Activated T-helper 1 cell treated with anti-CD3 and anti-CD28 coated beads, Interleukin-12 subunit alpha, Interleukin-12 subunit beta, Interleukin-2, Interleukin-4 antibody, amounts not matched to agents 30 ng/mL and 10 ng/mL and 1 ng/mL, durations not matched to agents 14 hours and 24 hours and 36 hours (primary cell): ENCODE measurements at regions not wholly inside any gene's neighbourhood (a gene's known extent, or its start where the extent isn't known, plus 50 kb on each side); places are given as distances from the start of the nearest gene placed in this dataset.
A peak's percentile ranks its signal among the peaks of the same experiment; 100 is the strongest.

Source experiments
- DNase-seq: peaks from one replicate; pipeline ENCODE4 v3.0.0; 2021; ENCODE audit warnings: low spot score
- H3K27ac Mint-ChIP-seq: one replicate; pipeline ENCODE4 v1.8.0; 2021; ENCODE audit warnings: mild to moderate bottlenecking, mixed read lengths
- H3K27me3 Mint-ChIP-seq: one replicate; pipeline ENCODE4 v1.8.0; 2022; ENCODE audit warnings: mild to moderate bottlenecking, moderate library complexity, mixed read lengths; ENCODE audit not compliant: insufficient read depth
- H3K36me3 Mint-ChIP-seq: one replicate; pipeline ENCODE4 v1.8.0; 2021; ENCODE audit warnings: low read depth, mixed read lengths
- H3K4me1 Mint-ChIP-seq: one replicate; pipeline ENCODE4 v1.8.0; 2021; ENCODE audit warnings: low read depth, mixed read lengths
- H3K4me3 Mint-ChIP-seq: one replicate; pipeline ENCODE4 v1.8.0; 2021; ENCODE audit warnings: mild to moderate bottlenecking, moderate library complexity, mixed read lengths
- H3K9me3 Mint-ChIP-seq: one replicate; pipeline ENCODE4 v1.8.0; 2021; ENCODE audit warnings: mixed read lengths
- intact Hi-C: fragments of 100-400 bp; cut with micrococcal nuclease; formaldehyde crosslinking; loops from one replicate; pipeline ENCODE4 v1.15.1; 2024

GRCh38 chr6:6885521-6886170, 222.1 kb upstream of the RREB1 start:
- Mint-ChIP-seq H3K27me3 (no peaks in the 10 kb centered on the region), H3K9me3 (no peaks in the 10 kb centered on the region), H3K36me3 (no peaks in the 10 kb centered on the region), H3K4me3 (no peak overlapping the region), H3K27ac (no peak overlapping the region), H3K4me1 (no peaks in the 10 kb centered on the region)
- intact Hi-C loops: no loop called here
- DNase-seq: no peak

DNA sequence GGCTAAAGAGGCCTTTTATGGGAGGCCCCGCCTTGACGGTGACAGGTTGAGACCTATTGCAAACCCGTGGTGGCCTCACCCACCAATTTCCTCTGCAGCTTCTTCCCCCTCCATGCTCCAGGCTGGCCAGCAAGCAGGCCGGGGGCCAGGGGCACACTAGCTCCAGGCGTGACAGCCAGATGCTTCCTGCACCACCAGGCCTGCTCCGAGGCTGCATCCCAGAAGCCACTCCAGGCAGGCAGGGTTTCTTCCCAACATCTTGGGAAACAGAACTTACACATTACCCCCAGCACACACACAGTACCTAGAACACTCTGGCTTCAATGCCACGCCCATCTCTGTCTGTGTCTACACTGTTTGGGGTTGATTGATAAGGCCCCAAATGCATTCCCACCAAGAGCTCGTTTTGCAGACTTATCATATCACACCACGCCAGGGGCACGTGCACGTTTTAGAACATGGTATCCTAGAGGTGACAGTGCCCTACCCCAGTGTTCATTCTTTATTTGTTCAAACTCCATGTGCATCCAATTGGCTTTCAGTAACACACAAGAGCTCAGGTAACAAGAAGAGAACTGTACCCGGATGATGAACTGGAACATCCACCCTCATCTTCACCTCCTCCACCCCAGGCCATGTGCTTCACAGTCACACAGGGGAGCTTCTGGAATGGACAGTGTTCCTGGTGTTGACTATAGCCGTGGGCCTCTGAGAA, 221.4 kb upstream of the RREB1 start:
- no peak for DNase-seq
- Mint-ChIP-seq H3K36me3 (no peaks in the 10 kb centered on the region), H3K27ac (no peak overlapping the region), H3K4me1 (no peaks in the 10 kb centered on the region), H3K27me3 (no peaks in the 10 kb centered on the region), H3K9me3 (no peaks in the 10 kb centered on the region), H3K4me3 (no peak overlapping the region)
- intact Hi-C loops: no loop called here

- Mint-ChIP-seq H3K27me3 (no peaks in the 10 kb centered on the region), H3K9me3 (no peaks in the 10 kb centered on the region), H3K4me3 (no peak overlapping the region), H3K4me1 (no peaks in the 10 kb centered on the region), H3K36me3 (no peaks in the 10 kb centered on the region), H3K27ac (no peak overlapping the region)
- intact Hi-C loops: no loop called here
- DNase-seq: no peak
Observed at GRCh38 chr6:6886886-6887285, 220.9 kb upstream of the RREB1 start.

- Mint-ChIP-seq H3K9me3 (no peaks in the 10 kb centered on the region), H3K4me1 (no peaks in the 10 kb centered on the region), H3K4me3 (no peak overlapping the region), H3K27ac (no peak overlapping the region), H3K27me3 (no peaks in the 10 kb centered on the region), H3K36me3 (no peaks in the 10 kb centered on the region)
- intact Hi-C loops: no loop called here
- DNase-seq: no peak
Observed at GRCh38 chr6:6889601-6890000, 218.2 kb upstream of the RREB1 start.

- no peak for DNase-seq
- no peaks in the 10 kb centered on the region for H3K4me1 Mint-ChIP-seq
- intact Hi-C loops: no loop called here
- H3K9me3 Mint-ChIP-seq: no peaks in the 10 kb centered on the region
- no peaks in the 10 kb centered on the region for H3K27me3 Mint-ChIP-seq
- no peaks in the 10 kb centered on the region for H3K36me3 Mint-ChIP-seq
- H3K27ac Mint-ChIP-seq: no peak overlapping the region
- H3K4me3 Mint-ChIP-seq: no peak overlapping the region
Observed at GRCh38 chr6:6890400-6890858, 217.3 kb upstream of the RREB1 start.

DNA sequence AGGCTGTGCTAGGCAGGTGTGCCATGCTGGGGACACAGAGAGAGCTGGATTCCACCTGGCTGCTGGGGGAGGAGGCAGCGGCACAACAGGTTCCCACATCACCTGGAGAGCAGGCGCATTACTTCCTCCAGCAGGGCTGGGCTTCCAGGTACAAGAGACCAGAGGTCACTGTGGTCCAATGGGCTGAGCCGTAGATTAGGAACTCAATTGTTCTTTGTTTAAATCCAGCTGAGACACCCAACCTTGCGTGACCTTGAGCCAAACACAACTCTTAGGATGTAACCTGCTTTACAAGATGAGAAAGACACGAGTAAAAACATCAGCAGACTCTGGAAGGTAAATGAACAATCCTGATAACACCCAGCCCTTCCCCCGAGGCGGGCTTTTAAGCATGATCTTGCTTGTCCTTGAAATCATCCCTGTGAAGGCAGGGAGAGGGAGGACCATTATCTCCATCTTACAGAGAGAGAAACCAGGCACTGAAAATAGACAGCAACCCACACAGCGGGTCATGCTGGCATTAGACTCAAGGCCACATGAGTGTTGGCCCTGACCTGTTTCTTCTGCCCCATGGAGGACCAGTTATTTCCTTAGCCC, 216.5 kb upstream of the RREB1 start:
- intact Hi-C loops: no loop called here
- H3K36me3 Mint-ChIP-seq: no peaks in the 10 kb centered on the region
- H3K4me3 Mint-ChIP-seq: no peak overlapping the region
- DNase-seq: no peak
- no peak overlapping the region for H3K27ac Mint-ChIP-seq
- no peaks in the 10 kb centered on the region for H3K4me1 Mint-ChIP-seq
- no peaks in the 10 kb centered on the region for H3K9me3 Mint-ChIP-seq
- H3K27me3 Mint-ChIP-seq: peaks cover 5% of the 10 kb centered on the region

DNA sequence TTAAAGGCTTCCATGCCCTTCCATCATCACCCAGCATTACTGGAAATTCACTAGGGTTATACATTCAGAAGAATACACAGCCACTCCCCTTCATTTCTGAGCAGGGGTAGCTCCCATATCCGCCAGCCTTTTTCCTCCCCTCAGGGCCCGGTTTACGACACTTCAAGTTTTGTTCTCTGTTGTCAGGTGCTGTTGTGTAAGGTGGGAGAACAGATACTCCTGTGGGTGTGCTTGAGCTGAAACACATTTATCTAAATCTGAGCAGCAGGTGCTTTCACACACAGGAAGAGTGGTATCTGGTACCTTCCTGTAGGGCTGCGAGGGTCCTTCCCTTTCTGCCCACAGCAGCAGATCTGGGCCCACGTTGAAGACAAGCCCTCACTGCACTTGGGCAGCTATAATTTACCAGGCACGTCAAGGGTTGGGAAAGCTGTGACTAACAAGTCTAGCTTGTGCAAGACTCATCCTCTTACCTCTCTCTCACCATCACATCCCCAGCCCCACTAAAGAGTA, 215.8 kb upstream of the RREB1 start:
- Mint-ChIP-seq H3K36me3 (no peaks in the 10 kb centered on the region), H3K27me3 (peaks cover 11% of the 10 kb centered on the region), H3K4me1 (no peaks in the 10 kb centered on the region), H3K9me3 (no peaks in the 10 kb centered on the region), H3K27ac (no peak overlapping the region), H3K4me3 (no peak overlapping the region)
- no peak for DNase-seq
- intact Hi-C loops: no loop called here

DNA sequence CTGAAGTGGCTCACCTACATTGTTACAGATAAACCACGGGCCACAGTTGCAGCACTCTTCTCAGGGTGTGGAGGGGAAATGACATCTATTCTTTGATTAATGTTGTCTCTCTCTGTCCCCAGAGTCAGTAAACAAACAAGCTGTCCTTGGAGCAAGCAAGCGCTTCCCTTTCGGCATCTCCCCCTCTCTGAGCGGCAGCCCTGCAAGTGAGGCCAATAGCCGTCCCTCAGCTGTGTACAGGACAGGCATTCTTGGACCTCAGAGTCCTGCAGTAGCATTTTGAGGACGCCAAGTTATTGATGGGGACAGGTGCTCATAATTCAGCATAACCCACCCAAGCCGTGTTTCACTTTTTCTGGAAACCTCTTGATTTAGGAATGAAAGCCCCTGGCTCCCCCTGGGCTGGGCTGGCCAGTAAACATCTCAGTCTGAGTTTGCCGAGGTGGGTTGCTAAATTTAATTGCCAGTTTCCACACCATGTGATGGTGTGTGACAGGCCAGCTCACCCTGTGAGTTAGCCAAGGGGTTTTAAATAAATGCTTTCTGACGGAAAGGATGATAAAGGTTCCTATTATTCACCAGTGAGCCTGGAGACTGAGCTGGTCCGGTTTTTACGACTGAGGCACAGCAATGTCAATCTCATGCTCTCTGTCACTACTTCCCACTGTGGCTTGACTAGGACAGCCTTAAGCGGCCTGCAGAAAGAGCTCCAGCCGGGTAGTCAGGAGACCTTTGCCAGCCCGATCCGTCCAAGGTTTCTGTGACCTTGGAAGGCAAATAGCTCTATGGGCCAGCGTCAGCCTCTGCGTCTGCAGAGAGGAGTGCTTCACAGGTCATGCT, 214.8 kb upstream of the RREB1 start:
- intact Hi-C loops: no loop called here
- Mint-ChIP-seq H3K36me3 (no peaks in the 10 kb centered on the region), H3K9me3 (no peaks in the 10 kb centered on the region), H3K4me1 (no peaks in the 10 kb centered on the region), H3K27ac (no peak overlapping the region), H3K4me3 (no peak overlapping the region), H3K27me3 (peaks cover 16% of the 10 kb centered on the region)
- DNase-seq: no peak

DNA sequence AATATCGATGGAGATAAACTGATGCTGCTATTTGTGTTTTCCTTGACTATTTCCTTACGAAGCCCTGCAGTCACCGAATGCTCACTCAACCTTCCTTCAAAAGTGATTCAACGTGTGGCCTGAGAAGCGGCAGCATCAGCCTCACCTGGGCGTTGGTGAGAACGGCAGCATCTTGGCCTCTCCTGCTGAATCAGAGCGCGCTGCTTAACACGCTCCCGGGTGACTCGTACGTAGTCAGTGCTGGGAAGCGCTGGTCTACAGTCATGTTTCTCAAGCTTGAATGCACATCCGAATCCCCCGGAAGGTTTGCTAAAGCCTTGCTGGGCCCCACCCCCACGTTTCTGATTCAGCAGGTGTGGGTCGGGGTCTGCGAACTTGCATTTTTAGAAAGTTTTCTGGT, 214.1 kb upstream of the RREB1 start:
- no peaks in the 10 kb centered on the region for H3K4me1 Mint-ChIP-seq
- H3K27me3 Mint-ChIP-seq: peaks cover 18% of the 10 kb centered on the region
- H3K36me3 Mint-ChIP-seq: no peaks in the 10 kb centered on the region
- H3K27ac Mint-ChIP-seq: peak overlapping the region; percentile 50
- no peaks in the 10 kb centered on the region for H3K9me3 Mint-ChIP-seq
- H3K4me3 Mint-ChIP-seq: no peak overlapping the region
- no peak for DNase-seq
- intact Hi-C loops: no loop called here

GRCh38 chr6:6895929-6896328, 211.8 kb upstream of the RREB1 start:
- Mint-ChIP-seq H3K27me3 (peaks cover 23% of the 10 kb centered on the region), H3K4me1 (no peaks in the 10 kb centered on the region), H3K9me3 (no peaks in the 10 kb centered on the region), H3K4me3 (no peak overlapping the region), H3K27ac (no peak overlapping the region), H3K36me3 (no peaks in the 10 kb centered on the region)
- intact Hi-C loops: no loop called here
- DNase-seq: no peak

DNA sequence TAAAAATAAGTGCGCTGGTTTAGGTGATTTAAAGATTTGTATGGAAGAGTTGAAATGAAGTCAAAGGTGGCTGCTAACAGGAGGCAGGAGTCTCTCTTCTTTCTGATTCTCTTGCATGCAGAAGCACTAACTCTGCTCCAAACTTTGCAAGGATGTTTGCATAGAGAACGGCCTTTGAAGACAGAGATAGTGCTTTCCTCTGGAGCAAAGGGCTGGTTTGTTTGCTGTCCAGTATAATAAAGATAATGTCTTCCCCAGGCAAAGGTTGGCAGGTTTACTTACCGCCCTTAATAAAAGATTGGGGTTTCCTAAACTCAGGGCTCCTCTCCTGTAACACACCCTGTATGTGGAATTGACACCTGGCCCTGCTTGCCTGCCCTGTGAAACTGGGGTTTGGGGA, 210.6 kb upstream of the RREB1 start:
- H3K27me3 Mint-ChIP-seq: peaks cover 27% of the 10 kb centered on the region
- no peaks in the 10 kb centered on the region for H3K36me3 Mint-ChIP-seq
- intact Hi-C loops: no loop called here
- no peaks in the 10 kb centered on the region for H3K9me3 Mint-ChIP-seq
- no peak for DNase-seq
- H3K27ac Mint-ChIP-seq: no peak overlapping the region
- no peak overlapping the region for H3K4me3 Mint-ChIP-seq
- H3K4me1 Mint-ChIP-seq: no peaks in the 10 kb centered on the region

GRCh38 chr6:6900569-6901204, 207.1 kb upstream of the RREB1 start:
- H3K27me3 Mint-ChIP-seq: peaks cover 42% of the 10 kb centered on the region

More at GRCh38 chr6:6900569-6901204, 207.1 kb upstream of the RREB1 start:
- intact Hi-C loops: no loop called here
- H3K4me1 Mint-ChIP-seq: no peaks in the 10 kb centered on the region
- H3K9me3 Mint-ChIP-seq: no peaks in the 10 kb centered on the region
- no peak overlapping the region for H3K4me3 Mint-ChIP-seq
- no peak overlapping the region for H3K27ac Mint-ChIP-seq
- no peak for DNase-seq
- H3K36me3 Mint-ChIP-seq: no peaks in the 10 kb centered on the region
